HG02970 (cell line): ENCODE measurements at regions not wholly inside any gene's neighbourhood (a gene's known extent, or its start where the extent isn't known, plus 50 kb on each side); places are given as distances from the start of the nearest gene placed in this dataset.
"Not testable (repeated sequence)": the region's sequence is repeated elsewhere in the genome, so short reads cannot be mapped to it uniquely, and the experiment has no call there.

Source experiments
- ATAC-seq: cut with Tn5 transposase; IDR thresholded peaks from one replicate; pipeline ENCODE4 v1.9.1; 2021; ENCODE audit warnings: mild to moderate bottlenecking, moderate library complexity, moderate number of reproducible peaks; ENCODE audit not compliant: unreplicated experiment, low FRiP score

DNA sequence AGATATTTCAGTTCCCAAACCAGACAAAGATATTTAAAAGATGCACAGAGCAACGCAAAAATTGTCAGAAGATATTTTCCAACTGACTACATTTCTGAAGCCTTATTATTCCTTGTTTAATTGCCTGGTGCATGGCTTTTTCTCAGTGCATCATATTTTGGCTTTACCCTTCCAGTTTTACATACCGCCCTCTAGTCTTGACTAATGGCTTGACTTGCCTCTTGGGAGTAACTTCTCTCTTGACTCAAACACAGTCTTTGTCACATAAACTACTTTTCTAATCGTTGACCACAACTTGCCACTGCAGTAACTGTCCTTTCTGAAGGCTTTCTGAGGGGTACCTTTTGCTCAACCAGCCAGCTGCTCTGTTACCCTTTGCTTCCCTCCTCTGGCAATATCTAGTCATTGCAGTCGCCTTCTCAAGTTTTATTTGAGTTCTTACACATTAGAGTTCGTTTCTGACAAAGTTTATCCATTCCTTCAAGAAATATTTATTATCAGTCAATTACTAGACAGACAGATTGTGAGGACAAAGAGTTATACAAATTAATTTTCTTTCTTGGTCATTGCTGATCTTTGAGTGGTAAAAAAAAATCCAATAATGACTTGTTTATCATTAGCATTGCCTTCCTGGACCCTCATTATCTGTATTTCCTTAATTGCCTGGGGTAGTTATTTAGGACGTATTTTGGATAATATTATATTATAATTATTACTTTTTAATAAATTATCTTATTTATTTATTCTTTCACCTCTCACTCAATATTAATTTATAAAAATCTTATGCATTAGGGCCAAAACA lies 506.9 kb upstream of the PCDH10 start:
- ATAC-seq, result no peak

DNA sequence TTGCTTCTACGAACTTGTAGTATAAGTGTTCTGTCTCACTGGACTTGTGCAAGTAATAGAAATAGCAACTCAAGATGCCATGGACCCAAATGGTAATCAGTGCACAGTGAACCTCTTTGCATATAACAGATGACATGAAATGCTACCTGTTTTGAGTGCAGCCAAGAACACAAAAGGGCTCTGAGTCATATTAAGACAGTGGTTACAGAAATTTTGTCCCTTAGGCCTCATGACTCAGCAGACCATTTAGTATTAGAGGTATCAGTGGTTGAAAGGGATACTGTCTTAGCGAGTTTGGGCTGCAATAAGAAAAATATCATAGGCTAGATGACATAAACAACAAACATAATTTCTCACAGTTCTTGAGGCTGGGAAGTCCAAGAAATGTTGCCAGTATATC lies 502.9 kb upstream of the PCDH10 start:
- peak; percentile 68 for ATAC-seq

DNA sequence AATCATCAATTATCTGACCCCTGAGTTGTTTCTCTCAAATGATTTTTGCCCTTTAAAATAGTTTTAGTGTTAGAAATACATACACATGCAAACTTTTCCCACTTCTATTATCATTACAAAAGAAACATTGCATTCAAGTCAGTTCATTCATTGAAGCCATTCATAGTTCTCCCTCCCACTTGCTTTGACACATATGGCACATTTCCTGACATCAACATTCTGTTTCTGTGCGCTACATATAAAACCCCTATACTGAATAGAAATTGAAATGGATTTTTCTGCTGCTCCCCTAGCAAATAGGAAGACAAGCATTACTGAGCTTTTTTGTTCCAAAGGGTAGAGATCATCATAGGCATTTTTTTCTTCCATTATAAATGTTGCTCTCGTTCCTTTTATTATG lies 497.9 kb upstream of the PCDH10 start:
- ATAC-seq, result no peak

DNA sequence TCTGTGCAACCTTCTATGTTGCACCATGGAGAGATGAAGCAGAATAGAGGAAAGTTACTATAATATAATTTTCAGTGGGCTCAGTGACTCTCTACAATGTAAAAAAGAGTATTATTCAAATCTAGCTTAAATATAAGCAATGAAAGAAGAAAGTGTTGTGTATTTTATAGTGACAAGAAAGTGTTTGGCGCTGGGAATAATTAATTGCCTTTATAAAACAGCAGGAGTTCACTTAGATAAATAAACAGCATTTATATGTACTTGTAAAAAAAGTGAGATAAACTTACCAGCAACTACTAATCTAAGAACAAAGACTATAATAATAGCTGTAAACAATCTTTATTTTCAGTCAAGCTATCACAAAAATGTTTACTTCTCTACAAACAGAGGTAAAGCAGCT lies 488.9 kb upstream of the PCDH10 start:
- no peak for ATAC-seq

DNA sequence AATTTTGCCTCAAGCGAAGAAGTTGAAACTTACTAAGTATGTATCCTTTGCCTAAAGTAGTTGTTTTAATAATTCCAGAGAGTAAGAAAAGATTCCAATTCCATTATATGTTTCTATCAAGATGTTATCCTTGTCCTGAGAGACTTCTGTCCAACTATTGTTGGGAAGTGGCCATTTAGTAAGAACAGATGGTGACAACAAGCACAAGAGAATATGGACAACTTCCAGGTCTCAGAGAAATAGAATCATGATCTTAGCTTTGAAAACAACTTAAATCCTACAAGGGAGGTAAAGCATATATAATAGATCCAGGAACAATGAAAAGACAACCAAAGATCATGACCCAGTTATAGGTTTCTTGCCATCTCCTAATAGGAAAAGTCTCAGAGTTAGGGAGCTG lies 486.6 kb upstream of the PCDH10 start:
- ATAC-seq, result no peak

DNA sequence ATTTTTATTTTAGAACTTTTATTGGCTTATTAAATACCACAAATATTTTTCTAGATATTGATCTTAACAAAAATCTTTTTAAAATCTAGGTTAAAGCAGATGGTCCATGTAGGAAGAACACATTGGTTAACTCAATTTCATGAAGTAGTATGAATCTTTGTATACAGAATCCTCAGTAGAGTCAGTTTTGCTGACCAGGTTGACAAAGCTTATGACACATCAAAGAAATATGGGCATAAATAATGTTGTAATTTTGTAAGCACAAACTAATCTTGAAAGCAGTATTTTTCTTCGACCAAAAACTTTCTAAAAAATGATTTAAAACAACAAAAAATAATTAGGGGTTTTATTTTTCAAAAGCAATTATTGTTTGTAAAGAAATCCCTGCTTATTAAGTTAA lies 479.3 kb upstream of the PCDH10 start:
- ATAC-seq, result no peak

DNA sequence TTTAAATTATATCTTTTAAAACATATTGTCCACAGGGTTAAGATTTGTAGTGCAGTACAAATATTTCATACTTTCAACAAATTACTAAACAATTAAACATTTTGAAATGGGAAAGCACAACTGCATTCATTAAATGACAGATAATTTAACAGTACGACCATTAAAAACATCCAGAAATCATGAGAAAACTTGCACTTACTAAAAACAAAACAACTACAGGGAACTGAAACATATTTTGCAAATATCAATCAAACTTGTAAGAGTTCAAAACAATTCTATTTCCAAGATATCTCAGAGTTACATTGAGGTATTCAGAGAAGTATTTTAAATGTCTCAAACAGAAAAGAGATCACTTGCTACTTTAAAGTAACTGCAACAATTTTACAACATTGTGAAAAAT lies 478.5 kb upstream of the PCDH10 start:
- no peak for ATAC-seq

DNA sequence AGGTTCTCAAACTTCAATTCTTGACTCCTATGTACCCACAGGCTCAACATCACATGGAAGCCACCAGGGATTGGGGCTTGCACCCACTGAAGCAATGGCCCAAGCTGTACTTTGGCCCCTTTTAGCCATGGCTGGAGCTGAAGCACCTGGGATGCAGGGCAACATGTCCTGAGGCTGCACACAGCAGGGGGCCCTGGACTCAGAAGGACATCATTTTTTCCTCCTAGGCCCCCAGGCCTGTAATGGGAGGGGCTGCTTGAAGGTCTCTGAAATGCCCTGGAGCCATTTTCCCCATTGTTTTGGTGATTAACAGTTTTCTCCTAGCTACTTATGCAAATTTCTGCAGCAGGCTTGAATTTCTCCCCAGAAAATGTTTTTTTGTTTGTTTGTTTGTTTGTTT lies 465.1 kb upstream of the PCDH10 start:
- no peak for ATAC-seq

DNA sequence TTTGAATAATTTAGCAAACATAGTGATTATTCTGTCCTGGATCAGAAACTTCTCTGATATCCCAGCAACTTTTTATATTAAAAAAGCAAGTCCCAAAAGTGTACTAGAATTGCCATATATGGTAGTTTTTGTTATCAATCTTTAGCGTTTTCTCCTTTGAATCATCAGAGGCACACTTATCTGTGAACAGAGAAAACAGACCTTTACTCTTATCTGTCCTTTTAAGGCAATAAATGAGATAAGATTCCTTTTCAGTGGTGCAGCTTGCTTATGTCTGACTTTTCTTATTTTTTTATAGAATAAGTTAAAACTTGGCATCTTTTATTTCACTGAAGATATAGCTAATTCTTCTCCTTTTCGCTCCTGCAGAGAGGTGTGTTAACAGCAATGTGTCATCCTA lies 458.1 kb upstream of the PCDH10 start:
- no peak for ATAC-seq

DNA sequence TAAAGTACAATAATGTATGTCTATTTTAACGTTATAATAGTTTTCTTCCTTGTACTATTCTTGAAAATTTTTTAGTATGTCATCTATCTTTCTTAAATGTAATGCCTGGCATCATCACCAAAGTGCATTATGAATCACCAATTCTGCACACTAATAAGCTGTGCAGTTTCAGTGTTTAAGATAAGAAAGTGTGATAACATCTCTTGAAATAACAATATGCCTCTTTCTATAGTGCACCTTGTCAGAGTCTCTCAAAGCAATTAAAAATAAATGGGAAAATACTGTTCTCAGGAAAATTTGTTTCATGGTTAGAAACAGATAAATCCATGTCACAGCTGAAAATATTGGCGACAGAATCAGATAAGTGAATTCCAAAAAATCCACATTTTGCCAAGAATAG lies 457.4 kb upstream of the PCDH10 start:
- no peak for ATAC-seq

DNA sequence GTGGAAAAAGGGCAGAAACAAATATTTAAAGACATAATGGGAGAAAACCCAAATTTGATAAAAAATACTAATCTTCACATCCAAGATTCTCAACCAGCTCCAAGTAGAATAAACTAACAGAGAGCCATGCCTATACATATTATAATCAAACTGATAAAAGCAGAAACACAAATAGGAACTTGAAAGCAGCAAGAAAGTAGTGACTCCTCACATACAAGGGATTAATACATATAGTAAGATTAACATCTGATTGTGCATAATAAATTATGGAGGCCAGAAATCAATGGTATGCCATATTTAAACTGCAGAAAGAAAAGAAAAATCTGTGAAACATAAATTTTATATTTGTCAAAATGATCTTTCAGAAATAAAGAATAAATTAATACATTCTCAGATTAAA lies 454.3 kb upstream of the PCDH10 start:
- ATAC-seq, result no peak

DNA sequence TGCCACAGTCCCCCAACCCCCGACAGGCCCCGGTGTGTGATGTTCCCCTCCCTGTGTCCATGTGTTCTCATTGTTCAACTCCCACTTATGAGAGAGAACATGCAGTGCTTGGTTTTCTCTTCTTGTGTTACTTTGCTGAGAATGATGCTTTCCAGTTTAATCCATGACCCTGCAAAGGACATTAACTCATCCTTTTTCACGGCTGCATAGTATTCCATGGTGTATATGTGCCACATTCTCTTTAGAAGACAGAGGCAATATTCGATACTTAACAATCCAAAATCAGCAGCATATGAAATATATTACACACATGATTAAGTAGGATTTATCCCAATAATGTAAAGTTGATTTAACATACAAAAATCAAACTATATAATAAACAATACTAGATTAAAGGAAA lies 451.6 kb upstream of the PCDH10 start:
- ATAC-seq, result not testable (repeated sequence)

DNA sequence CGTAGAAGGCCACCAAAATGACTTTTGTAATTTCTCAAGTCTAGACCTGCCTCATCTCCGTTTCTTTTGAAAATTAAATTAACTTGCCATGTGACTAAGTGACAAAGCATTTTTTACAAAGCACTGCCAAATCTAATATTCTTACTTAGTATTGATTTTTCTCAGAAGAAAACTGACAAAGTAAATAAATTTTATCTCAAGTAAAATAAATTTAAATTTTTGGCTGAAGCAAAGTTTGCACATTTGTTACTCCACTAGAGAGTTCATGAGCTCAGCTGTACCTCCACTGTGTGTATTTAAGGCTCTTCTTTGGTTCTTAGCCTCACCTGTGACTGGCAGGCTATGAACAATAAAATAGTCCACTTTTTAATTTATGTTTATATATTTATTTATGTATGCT lies 441.1 kb upstream of the PCDH10 start:
- no peak for ATAC-seq

DNA sequence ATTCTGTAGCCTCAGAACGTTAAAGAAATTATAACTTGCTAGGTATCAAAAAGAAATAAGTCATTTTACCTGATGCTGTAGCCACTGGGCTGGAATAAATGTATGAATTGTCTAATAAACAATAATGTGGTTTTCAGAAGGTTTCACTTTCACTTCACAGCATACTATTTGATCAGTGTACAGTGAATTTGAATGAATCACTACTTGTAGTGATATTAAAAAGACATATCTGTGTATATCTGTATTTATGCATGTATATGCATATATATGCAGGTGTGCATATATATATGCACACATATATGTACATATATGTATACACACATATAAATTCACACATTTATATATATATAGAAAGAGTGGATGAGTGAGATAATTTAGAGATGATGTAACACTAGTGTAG lies 440.0 kb upstream of the PCDH10 start:
- no peak for ATAC-seq

DNA sequence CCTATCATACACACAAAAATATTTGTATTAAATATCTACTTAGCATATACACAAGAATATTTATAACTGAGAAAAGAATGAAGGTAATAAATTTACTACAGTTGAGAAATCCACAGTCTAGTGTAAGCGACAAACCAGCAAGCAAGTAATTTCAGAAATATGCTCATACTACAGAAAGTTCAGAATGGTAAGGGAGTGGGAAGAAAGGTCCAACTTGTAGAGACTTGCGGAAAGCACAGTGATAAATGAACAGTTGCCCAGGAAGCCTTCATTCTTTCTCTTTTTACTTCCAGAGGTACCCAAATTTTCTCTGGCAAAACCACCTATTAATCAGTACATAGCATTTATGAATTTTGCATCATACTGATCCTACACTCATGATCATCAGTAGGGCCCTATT lies 438.1 kb upstream of the PCDH10 start:
- no peak for ATAC-seq

DNA sequence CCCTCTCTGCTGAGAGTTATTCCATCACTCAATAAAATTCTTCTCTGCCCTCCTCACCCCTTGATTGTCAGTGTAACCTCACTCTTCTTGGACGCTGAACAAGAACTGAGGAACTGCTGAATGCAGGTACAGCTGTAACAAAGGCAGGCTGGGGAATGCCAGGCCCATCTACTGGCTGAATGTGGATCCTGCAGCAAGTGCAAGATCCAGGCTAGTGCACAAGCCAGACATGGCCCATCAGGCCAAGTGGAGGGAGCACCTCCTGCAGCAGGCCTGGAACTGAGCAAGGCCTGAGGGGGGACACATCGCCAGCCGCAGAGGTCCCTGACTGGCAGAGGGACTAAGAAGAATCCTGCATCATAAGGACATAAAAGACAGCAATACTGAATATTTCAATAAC lies 411.8 kb upstream of the PCDH10 start:
- ATAC-seq, result no peak

DNA sequence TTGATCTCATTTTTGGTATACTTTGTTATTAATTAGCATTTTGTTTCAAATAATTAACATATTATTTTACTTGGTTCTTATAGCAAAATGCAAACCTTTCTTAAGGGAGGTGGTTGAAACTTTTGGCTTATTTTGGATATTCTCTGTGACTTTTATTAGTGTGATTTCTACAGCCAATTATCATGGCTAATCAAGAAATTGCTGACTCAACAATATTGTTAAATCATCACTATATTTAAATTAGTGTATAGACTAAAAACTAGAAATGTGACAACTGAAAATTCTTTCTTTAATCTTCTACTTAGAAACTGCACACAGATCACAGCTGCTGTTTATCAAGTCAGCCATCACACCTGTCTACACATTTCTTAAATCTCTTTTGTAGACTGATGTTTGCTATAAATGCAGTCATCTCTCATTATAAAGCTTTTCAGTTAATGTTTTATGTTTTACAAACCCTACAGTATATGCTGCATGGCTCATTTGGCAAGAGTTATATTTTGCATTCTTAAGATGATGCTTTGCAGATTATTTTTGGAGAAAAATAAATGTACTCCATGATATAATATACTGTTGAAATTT lies 389.8 kb upstream of the PCDH10 start:
- no peak for ATAC-seq

DNA sequence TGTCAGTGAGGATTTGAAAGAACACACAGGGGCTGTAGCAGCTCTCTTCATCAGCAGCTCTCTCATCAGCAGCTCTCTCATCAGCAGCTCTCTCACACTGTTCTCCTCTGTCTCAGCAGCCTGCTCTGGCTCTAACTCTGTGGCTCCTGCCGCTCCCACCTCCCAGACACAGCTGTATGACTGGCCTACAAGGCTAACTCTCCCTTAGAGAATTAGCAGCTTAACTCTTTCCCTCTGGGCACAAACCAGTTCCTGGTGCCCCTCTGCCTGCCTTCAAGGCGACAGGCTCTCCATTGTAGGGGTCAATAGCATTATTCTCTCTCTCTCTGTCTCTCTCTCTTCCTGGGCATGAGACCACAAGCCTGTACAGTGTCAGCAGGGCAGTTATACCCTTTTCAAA lies 385.6 kb upstream of the PCDH10 start:
- no peak for ATAC-seq

DNA sequence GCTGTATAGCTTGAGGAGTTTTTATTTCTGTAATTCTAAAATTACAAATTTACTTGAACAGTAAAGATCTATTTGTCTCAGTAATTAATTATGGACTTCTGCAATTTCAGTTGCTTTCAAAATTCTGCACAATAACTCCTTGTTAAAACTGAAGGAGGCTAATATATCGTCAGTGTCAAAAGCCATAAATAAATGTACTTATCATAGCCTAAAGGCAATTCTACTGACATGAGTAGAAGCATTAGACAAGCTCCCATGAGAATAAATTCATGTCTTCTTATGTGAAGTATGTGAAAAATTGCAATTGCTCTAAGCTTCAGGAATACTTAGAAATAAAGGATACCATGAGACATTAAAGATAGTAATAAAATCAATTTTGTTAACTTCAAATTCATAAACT lies 381.2 kb upstream of the PCDH10 start:
- no peak for ATAC-seq

DNA sequence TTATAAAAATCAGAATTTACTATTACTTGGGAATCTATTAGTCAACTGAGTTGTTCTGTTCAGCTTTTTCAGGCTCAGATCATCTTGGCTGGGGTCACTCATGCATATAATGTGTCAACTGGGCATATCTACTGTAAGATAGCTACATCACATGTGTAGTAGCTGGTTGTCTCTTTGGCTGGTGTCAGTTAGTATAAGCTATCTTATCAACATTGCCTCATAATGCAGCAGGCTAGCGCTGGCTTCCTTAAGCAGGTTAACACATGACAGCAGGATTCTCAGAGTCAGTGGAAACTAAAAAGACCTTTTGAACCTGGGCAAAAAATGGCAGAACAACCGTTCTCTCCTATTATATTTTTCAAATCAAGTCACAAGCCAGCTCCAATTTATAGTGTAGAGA lies 378.3 kb upstream of the PCDH10 start:
- no peak for ATAC-seq

DNA sequence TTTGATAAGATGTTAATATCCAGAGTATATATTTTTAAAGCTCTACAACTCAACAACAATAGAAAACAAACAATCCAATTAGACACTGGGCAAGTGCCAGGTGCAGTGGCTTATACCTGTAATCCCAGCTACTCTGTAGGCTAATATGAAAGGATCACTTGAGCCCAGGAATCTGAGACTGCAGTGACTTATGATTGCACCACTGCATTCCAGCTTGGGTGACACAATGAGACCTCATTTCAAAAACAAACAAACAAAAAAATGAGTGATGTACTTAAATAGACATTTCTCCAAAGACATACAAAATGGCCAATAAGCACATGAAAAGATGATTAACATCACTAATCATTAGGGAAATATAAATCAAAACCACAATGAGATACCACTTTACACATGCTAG lies 356.8 kb upstream of the PCDH10 start:
- ATAC-seq, result no peak

DNA sequence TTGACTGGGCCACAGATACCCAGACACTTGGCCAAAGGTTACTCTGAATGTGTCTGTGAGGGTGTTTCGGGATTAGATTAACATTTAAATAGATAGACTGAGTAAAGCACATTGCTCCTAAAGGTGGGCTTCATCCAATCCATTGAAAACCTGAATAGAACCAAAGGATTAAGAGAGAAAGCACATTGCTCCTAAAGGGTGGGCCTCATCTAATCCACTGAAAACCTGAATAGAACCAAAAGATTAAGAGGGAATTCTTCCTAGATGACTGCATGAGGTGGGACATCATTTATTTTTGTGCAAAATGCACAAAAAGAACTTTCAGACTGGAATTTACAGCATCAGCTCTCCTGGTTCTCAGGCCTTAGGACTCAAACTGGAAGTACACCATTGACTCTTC lies 351.2 kb upstream of the PCDH10 start:
- ATAC-seq, result no peak
